Transverse colon (tissue), 4 donors: ENCODE measurements at regions not wholly inside any gene's neighbourhood (a gene's known extent, or its start where the extent isn't known, plus 50 kb on each side); places are given as distances from the start of the nearest gene placed in this dataset.

Experiments
- DNase-seq: peaks from one replicate; pipeline ENCODE4 v3.0.0-alpha.2; 2019
- H3K27ac ChIP-seq, 4 donors: fragments of 200-600 bp; sonication (generic); 2 replicates each; pipeline ENCODE4 v1.5.1; 2016 to 2018; ENCODE audit warnings: inconsistent platforms in 4 of 4
- H3K27me3 ChIP-seq: fragments of 200-600 bp; sonication (generic); 2 replicates; pipeline ENCODE4 v1.5.1; 2017; ENCODE audit warnings: inconsistent platforms
- H3K36me3 ChIP-seq, 4 donors: fragments of 200-600 bp; sonication (generic); 2 replicates each; pipeline ENCODE4 v1.5.1; 2017 to 2019; ENCODE audit warnings: inconsistent platforms in 4 of 4
- H3K4me1 ChIP-seq, 4 donors: fragments of 200-600 bp; sonication (generic); 2 replicates each; pipeline ENCODE4 v1.5.1; 2017 to 2020; ENCODE audit warnings: inconsistent platforms in 4 of 4
- H3K4me3 ChIP-seq, 4 donors: fragments of 200-600 bp; sonication (generic); 1 replicate in 1 of 4; 2 replicates in 3 of 4; pipeline versions ENCODE4 v1.5.1 to v1.6.1; 2017 to 2019; ENCODE audit warnings: inconsistent platforms in 4 of 4
- H3K9me3 ChIP-seq, 2 donors: fragments of 200-600 bp; sonication (generic); 2 replicates each; pipeline ENCODE4 v1.5.1; 2017 to 2019; ENCODE audit warnings: inconsistent platforms in 2 of 2
- CTCF ChIP-seq, 5 experiments: fragments of 200-600 bp in 3 of 5; fragments of 450-650 bp in 2 of 5; sonication (generic) in 3 of 5; IDR thresholded peaks; 1 replicate in 2 of 5; 2 replicates in 3 of 5; pipeline ENCODE4 v1.5.1; 2016 to 2017; ENCODE audit warnings: antibody characterized with exemption in 5 of 5, inconsistent platforms in 3 of 5, mild to moderate bottlenecking in 2 of 5, moderate library complexity in 1 of 5
- EP300 ChIP-seq: sonication (generic); formaldehyde crosslinking; IDR thresholded peaks from one replicate; pipeline ENCODE4 v1.6.1; 2017; ENCODE audit warnings: antibody characterized with exemption, low read depth
- POLR2A ChIP-seq: fragments of 450-650 bp; IDR thresholded peaks from one replicate; pipeline ENCODE4 v1.6.1; 2016; ENCODE audit warnings: antibody characterized with exemption, mild to moderate bottlenecking, moderate library complexity
- POLR2AphosphoS5 ChIP-seq, 3 donors: sonication (generic); formaldehyde crosslinking; IDR thresholded peaks; one replicate each; pipeline ENCODE4 v1.6.1; 2016; ENCODE audit warnings: antibody characterized with exemption in 3 of 3
- WGBS, 2 donors: methylation state at CpG; one replicate each; pipeline ENCODE4 v1.1.5; 2018; ENCODE audit warnings: low coverage in 1 of 2; 5-methylcytosine and 5-hydroxymethylcytosine counted together
- in situ Hi-C, 4 donors: fragments of 200-750 bp; cut with MboI; loops; one replicate each; pipeline versions ENCODE4 v1.15.0 to v1.15.1; 2017; ENCODE audit warnings: low sequenced_read_pairs in 3 of 4, low pct_ligation_motif_present in 1 of 4, low pct_unique_long_range_greater_than_20kb in 1 of 4
- intact Hi-C: fragments of 100-400 bp; cut with DNase I; formaldehyde crosslinking; loops from one replicate; pipeline ENCODE4 v1.15.1; 2023; ENCODE audit warnings: low total_unique reads

GRCh38 chr11:11034476-11034875 is 176.6 kb upstream of the ZBED5 start:
- TF ChIP-seq POLR2AphosphoS5 (IDR thresholded peaks at IDR 0.05) (no peak), POLR2A (no peak), EP300 (no peak), CTCF (IDR thresholded peaks at IDR 0.05) (no peak)
- DNase-seq = no peak
- Histone ChIP-seq H3K4me3 (no peak overlapping the region), H3K27me3 (no peaks in the 10 kb centered on the region), H3K36me3 (no peaks in the 10 kb centered on the region), H3K4me1 (peaks cover 0 to 25% (median 9%) of the 10 kb centered on the region in 4 donors), H3K9me3 (no peaks in the 10 kb centered on the region), H3K27ac (no peak overlapping the region)
- in situ Hi-C loops (loop anchor here in 3 of 4 donors (5.0 to 25.0 kb wide), 3 partner anchors 228 to 753 kb away; no protein-coding TSS in a partner anchor), intact Hi-C loops (no loop called here)
- WGBS, 2 donors = 60 to 71% methylated on average over 3 to 5 of the region's 5 CpGs

- Histone ChIP-seq H3K27ac (no peak overlapping the region), H3K36me3 (no peaks in the 10 kb centered on the region), H3K4me1 (peaks cover 0 to 1% (median 0%) of the 10 kb centered on the region in 4 donors), H3K9me3 (no peaks in the 10 kb centered on the region), H3K27me3 (no peaks in the 10 kb centered on the region), H3K4me3 (no peak overlapping the region)
- intact Hi-C loops = no loop called here
- TF ChIP-seq EP300 (no peak), POLR2AphosphoS5 (IDR thresholded peaks at IDR 0.05) (peak in 1 of 3 donors; percentile 44)
- in situ Hi-C loops = loop anchor here in 3 of 4 donors (5.0 to 25.0 kb wide), 3 partner anchors 230 to 755 kb away; no protein-coding TSS in a partner anchor
- no peak for DNase-seq
- WGBS, 2 donors = 62 to 75% methylated on average over 1 of the region's 1 CpG
Observed at GRCh38 chr11:11032066-11032465, 174.2 kb upstream of the ZBED5 start.

DNA sequence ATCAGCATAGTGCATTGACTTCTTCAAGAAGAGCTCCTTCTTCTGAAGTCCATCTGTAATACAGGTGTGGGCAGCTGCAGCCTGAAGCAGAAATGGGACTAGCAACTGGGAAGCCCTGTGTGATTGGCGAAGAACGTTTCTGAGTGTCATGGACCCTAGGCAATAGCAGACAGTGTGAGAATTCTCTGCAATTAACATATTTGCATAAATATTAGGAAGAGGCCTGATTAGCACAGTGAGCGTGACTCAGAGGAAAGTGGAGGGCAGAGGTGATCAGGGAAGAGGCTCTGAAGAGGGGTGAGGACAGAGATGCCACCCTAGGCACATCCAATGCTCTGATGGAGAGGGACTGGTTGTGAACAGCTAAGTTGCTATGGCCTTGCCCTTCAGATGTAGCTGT is 171.2 kb upstream of the ZBED5 start:
- H3K27me3 ChIP-seq = no peaks in the 10 kb centered on the region
- no peaks in the 10 kb centered on the region for H3K9me3 ChIP-seq
- H3K4me3 ChIP-seq = no peak overlapping the region
- no peaks in the 10 kb centered on the region for H3K4me1 ChIP-seq
- TF ChIP-seq EP300 = no peak
- no peak for TF ChIP-seq CTCF (IDR thresholded peaks at IDR 0.05)
- no peak for TF ChIP-seq POLR2AphosphoS5 (IDR thresholded peaks at IDR 0.05)
- no peak for TF ChIP-seq POLR2A
- 80 to 89% methylated on average over 3 of the region's 3 CpGs for WGBS, 2 donors
- intact Hi-C loops = no loop called here
- DNase-seq = no peak
- no peak overlapping the region for H3K27ac ChIP-seq
- in situ Hi-C loops = loop anchor here (5.0 to 25.0 kb wide), 5 partner anchors 94 to 758 kb away; no protein-coding TSS in a partner anchor
- H3K36me3 ChIP-seq = no peaks in the 10 kb centered on the region

DNA sequence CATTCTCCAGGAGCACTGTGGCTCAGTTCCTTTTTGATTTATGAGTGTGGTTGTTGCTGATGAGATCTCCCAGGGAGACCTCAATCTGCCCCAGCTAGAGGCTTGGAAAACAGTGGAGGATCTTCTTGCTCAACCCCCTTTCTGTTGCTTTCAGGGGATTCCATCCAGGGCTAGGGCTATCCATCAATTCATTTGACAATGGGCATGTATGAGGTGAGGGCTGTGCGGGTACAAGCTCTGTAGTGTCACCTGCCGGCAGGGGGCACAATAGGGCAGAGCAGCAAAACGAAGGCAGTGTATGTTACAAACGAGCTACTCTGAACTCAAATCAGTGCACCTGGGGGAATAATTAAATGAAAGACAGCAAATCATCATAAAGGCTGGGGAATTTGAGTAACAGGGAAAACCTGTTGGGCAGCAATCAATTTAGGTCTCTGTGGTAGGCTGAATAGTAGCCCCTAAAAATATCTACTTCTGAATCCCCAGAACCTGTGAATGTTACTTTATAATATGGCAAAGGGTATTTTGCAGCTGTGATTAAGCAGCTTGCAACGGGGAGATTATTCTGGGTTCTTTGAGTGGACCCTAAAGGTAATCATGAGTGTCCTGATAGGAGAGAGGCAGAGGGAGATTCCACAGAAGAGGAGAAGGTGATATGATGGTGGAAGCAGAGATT is 170.3 kb upstream of the ZBED5 start:
- Histone ChIP-seq H3K4me1 (no peaks in the 10 kb centered on the region), H3K9me3 (no peaks in the 10 kb centered on the region), H3K27me3 (no peaks in the 10 kb centered on the region), H3K4me3 (no peak overlapping the region), H3K36me3 (no peaks in the 10 kb centered on the region), H3K27ac (no peak overlapping the region)
- TF ChIP-seq EP300 = no peak
- TF ChIP-seq POLR2A = no peak
- peak; percentile 79 to 83 (median 79) for TF ChIP-seq CTCF (IDR thresholded peaks at IDR 0.05)
- no peak for TF ChIP-seq POLR2AphosphoS5 (IDR thresholded peaks at IDR 0.05)
- DNase-seq = peak; percentile 77
- in situ Hi-C loops = loop anchor here (5.0 to 25.0 kb wide), 5 partner anchors 93 to 759 kb away; no protein-coding TSS in a partner anchor
- intact Hi-C loops = no loop called here
- 15 to 19% methylated on average over 3 to 5 of the region's 5 CpGs for WGBS, 2 donors
